HCT116 (cell line): ENCODE measurements at regions not wholly inside any gene's neighbourhood (a gene's known extent, or its start where the extent isn't known, plus 50 kb on each side); places are given as distances from the start of the nearest gene placed in this dataset.

Experiments
- ATAC-seq: fragments of 200-7000 bp; cut with Tn5 transposase; 2 replicates; pipeline ENCODE4 v1.9.1; 2020; ENCODE audit warnings: mild to moderate bottlenecking, moderate library complexity
- BruUV-seq: library from RNA; stranded (reverse); fragments of 400-500 nt; replicated peaks from 2 replicates; lab custom pipeline; 2021; lab: Mats Ljungman, UMichigan
- CTCF ChIA-PET: fragments of 300-600 bp; sonication (Branson Sonifier 250); formaldehyde crosslinking; loops from one replicate; lab custom pipeline; 2021; ENCODE audit warnings: antibody characterized with exemption; lab: Charles Lee
- POLR2A ChIA-PET: fragments of 300-600, 350-600 bp; sonication (Branson Sonifier 250); formaldehyde crosslinking; loops from one replicate; lab custom pipeline; 2021; ENCODE audit warnings: antibody characterized with exemption; lab: Charles Lee
- RAD21 ChIA-PET, 2 experiments: fragments of 300-600 bp; sonication (Branson Sonifier 250); formaldehyde crosslinking; loops; one replicate each; lab custom pipeline; 2023; ENCODE audit warnings: low total read pairs in 2 of 2; ENCODE audit not compliant: uncharacterized antibody in 2 of 2, unreplicated experiment in 2 of 2, low non-redundant PET in 1 of 2; lab: Charles Lee
- DNase-seq: peaks from one replicate; pipeline ENCODE4 v3.0.0-alpha.2; 2010; ENCODE audit warnings: low read depth, low spot score
- H2AFZ ChIP-seq: fragments of 200-600 bp; shearing (Covaris generic), sonication (generic); 2 replicates; pipeline ENCODE4 v1.6.1; 2017; ENCODE audit warnings: low read depth, mixed run types, mixed read lengths, antibody characterized with exemption, low read length; ENCODE audit not compliant: poor library complexity, severe bottlenecking
- H3K27ac ChIP-seq: 2 replicates; pipeline ENCODE4 v1.5.1; 2012; ENCODE audit warnings: low read depth, low read length
- H3K27me3 ChIP-seq: fragments of 200-600 bp; sonication (generic); 2 replicates; pipeline ENCODE4 v1.6.1; 2016; ENCODE audit warnings: mixed run types, low read length, mixed read lengths; ENCODE audit not compliant: insufficient read depth
- H3K36me3 ChIP-seq, 2 experiments: fragments of 200-500 bp in 1 of 2; fragments of 200-600 bp in 1 of 2; sonication (Bioruptor generic) in 1 of 2; sonication (generic) in 1 of 2; 2 replicates each; pipeline versions ENCODE4 v1.5.1 to v1.6.1; 2014 to 2016; ENCODE audit warnings: low read length in 2 of 2, inconsistent platforms in 1 of 2, mixed read lengths in 1 of 2, mixed run types in 1 of 2; ENCODE audit not compliant: insufficient read depth in 2 of 2, control insufficient read depth in 1 of 2
- H3K4me1 ChIP-seq, 2 experiments: fragments of 200-600 bp in 1 of 2; sonication (generic) in 1 of 2; 2 replicates each; pipeline versions ENCODE4 v1.5.1 to v1.6.1; 2012 to 2017; ENCODE audit warnings: low read length in 2 of 2, inconsistent platforms in 1 of 2, mild to moderate bottlenecking in 1 of 2, mixed read lengths in 1 of 2, mixed run types in 1 of 2, moderate library complexity in 1 of 2; ENCODE audit not compliant: insufficient read depth in 2 of 2, control insufficient read depth in 1 of 2
- H3K4me2 ChIP-seq: fragments of 200-600 bp; sonication (generic); 2 replicates; pipeline ENCODE4 v1.6.1; 2017; ENCODE audit warnings: mixed run types, low read length, mixed read lengths
- H3K4me3 ChIP-seq, 2 experiments: fragments of 200-600 bp in 1 of 2; sonication (generic) in 1 of 2; replicated peaks in 1 of 2; 2 replicates each; pipeline ENCODE4 v1.5.1; 2011 to 2016; ENCODE audit warnings: low read length in 2 of 2, control low read depth in 1 of 2, low read depth in 1 of 2, mild to moderate bottlenecking in 1 of 2, mixed read lengths in 1 of 2, mixed run types in 1 of 2
- H3K79me2 ChIP-seq: fragments of 200-600 bp; sonication (generic); 2 replicates; pipeline ENCODE4 v1.6.1; 2017; ENCODE audit warnings: mild to moderate bottlenecking, mixed run types, low read length, moderate library complexity, mixed read lengths; ENCODE audit not compliant: insufficient read depth
- H3K9ac ChIP-seq: fragments of 200-600 bp; sonication (generic); 2 replicates; pipeline ENCODE4 v1.6.1; 2016; ENCODE audit warnings: low read length, mixed read lengths
- H3K9me2 ChIP-seq: fragments of 200-600 bp; sonication (generic), shearing (Covaris generic); 2 replicates; pipeline ENCODE4 v1.6.1; 2017; ENCODE audit warnings: mixed run types, mild to moderate bottlenecking, moderate library complexity; ENCODE audit not compliant: insufficient read depth
- H3K9me3 ChIP-seq, 2 experiments: fragments of 200-500 bp in 1 of 2; fragments of 200-600 bp in 1 of 2; sonication (Bioruptor generic) in 1 of 2; sonication (generic) in 1 of 2; 2 replicates each; pipeline ENCODE4 v1.6.1; 2014 to 2017; ENCODE audit warnings: low read length in 2 of 2, mixed read lengths in 2 of 2, inconsistent platforms in 1 of 2, low read depth in 1 of 2, mild to moderate bottlenecking in 1 of 2, mixed run types in 1 of 2, moderate library complexity in 1 of 2; ENCODE audit not compliant: control insufficient read depth in 1 of 2, insufficient read depth in 1 of 2
- H4K20me1 ChIP-seq: fragments of 200-600 bp; sonication (generic), shearing (Covaris generic); 2 replicates; pipeline ENCODE4 v1.6.1; 2017; ENCODE audit warnings: mixed run types, mild to moderate bottlenecking, moderate library complexity; ENCODE audit not compliant: insufficient read depth
- CEBPB ChIP-seq: IDR thresholded peaks from 2 replicates; pipeline ENCODE4 v1.6.1; 2012; ENCODE audit warnings: low read depth
- EGR1 ChIP-seq: IDR thresholded peaks from 2 replicates; pipeline ENCODE4 v1.6.1; 2012; ENCODE audit warnings: low read depth
- ELF1 ChIP-seq: IDR thresholded peaks from 2 replicates; pipeline ENCODE4 v1.6.1; 2012; ENCODE audit warnings: low read depth, borderline replicate concordance
- EZH2 ChIP-seq: fragments of 200-600 bp; sonication (generic); IDR thresholded peaks from 2 replicates; pipeline ENCODE4 v1.6.1; 2017; ENCODE audit warnings: antibody characterized with exemption, mixed run types
- EZH2phosphoT487 ChIP-seq: fragments of 200-600 bp; IDR thresholded peaks from 2 replicates; pipeline ENCODE4 v1.6.1; 2018; ENCODE audit warnings: antibody characterized with exemption, borderline replicate concordance
- FOSL1 ChIP-seq: IDR thresholded peaks from 2 replicates; pipeline ENCODE4 v1.6.1; 2012; ENCODE audit warnings: low read depth
- JUND ChIP-seq: IDR thresholded peaks from 2 replicates; pipeline ENCODE4 v1.6.1; 2012
- POLR2AphosphoS5 ChIP-seq: IDR thresholded peaks from 2 replicates; pipeline ENCODE4 v1.6.1; 2011; ENCODE audit warnings: mild to moderate bottlenecking, low read depth, low read length, moderate library complexity
- SP1 ChIP-seq: IDR thresholded peaks from 2 replicates; pipeline ENCODE4 v1.6.1; 2012; ENCODE audit warnings: low read depth
- SRF ChIP-seq: IDR thresholded peaks from 2 replicates; pipeline ENCODE4 v1.6.1; 2012; ENCODE audit warnings: low read depth
- TCF7L2 ChIP-seq: IDR thresholded peaks from 2 replicates; pipeline ENCODE4 v1.7.0; 2011; ENCODE audit warnings: borderline replicate concordance, inconsistent platforms; ENCODE audit not compliant: insufficient read depth, insufficient read length; ENCODE audit errors: extremely low read depth
- YY1 ChIP-seq: IDR thresholded peaks from 2 replicates; pipeline ENCODE4 v1.6.1; 2011; ENCODE audit warnings: low read length, low read depth, moderate library complexity, mild to moderate bottlenecking; ENCODE audit not compliant: insufficient replicate concordance; ENCODE audit errors: extremely low read depth
- ZFX ChIP-seq: fragments of 450-650 bp; IDR thresholded peaks from 2 replicates; pipeline ENCODE4 v1.6.1; 2017
- ZNF274 ChIP-seq: fragments of 200-500 bp; sonication (Bioruptor generic); IDR thresholded peaks from 2 replicates; pipeline ENCODE4 v1.6.1; 2014; ENCODE audit warnings: mild to moderate bottlenecking, low read depth, low read length, inconsistent platforms
- intact Hi-C: fragments of 100-400 bp; cut with micrococcal nuclease; formaldehyde crosslinking; loops from 2 replicates; pipeline ENCODE4 v1.10.0; 2022
- TF ChIP-seq, protein P1 (sequence below): IDR thresholded peaks from 2 replicates; pipeline ENCODE4 v1.6.1; 2011; ENCODE audit warnings: mild to moderate bottlenecking, low read length, moderate library complexity; ENCODE audit not compliant: insufficient replicate concordance; ENCODE audit errors: extremely low read depth
- TF ChIP-seq, protein P2 (sequence below): IDR thresholded peaks from 2 replicates; pipeline ENCODE4 v1.6.1; 2012

DNA sequence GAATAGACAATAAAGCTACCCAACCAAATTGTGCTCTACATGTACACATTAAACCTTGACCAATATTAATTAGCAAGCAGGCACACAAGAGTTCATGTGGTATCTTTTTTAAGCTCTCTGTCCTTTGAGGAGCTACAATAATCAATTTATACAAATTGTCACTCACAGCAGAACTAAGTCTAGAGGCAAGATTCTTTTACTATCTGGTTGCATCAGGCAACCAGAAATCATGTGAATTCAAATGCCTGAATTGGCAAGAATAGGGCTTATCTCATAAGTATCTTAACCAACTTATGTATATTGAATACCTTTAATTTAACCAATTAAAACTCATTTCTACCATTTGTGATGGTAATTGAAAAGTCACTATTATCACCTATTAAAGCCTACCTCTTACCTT, 145.5 kb upstream of the HAPLN1 start (continued):
- TF ChIP-seq TCF7L2 (no peak), JUND (no peak), SRF (no peak), POLR2AphosphoS5 (no peak), FOSL1 (no peak), EZH2phosphoT487 (no peak), YY1 (no peak)

DNA sequence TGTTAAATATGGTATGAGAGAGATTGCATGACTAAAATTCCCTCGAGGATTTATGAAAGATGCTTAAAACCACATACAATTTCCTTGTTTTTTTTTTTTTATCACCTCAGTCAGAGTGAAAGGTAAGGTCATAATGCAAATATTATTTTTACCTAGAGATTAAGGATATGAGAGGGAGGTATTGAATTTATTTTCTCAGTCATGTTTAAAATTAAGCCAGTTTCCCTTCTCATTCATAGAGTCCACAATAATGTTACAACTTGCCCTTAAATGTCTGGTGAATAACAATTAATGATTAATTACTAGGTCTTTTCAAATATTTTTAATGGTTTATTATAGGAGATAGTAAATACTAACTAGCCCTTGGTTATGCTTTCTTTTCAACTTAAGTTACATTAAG, 144.9 kb upstream of the HAPLN1 start:
- no TSS peak for BruUV-seq
- Histone ChIP-seq H3K36me3 (no peaks in the 10 kb centered on the region), H3K4me2 (no peak overlapping the region), H3K4me3 (no peak overlapping the region), H3K9me2 (no peaks in the 10 kb centered on the region)
- ChIA-PET POLR2A (no interaction called here), RAD21 (no interaction called here)
- TF ChIP-seq TCF7L2 (no peak), ELF1 (no peak), EZH2 (no peak), ZNF274 (no peak), YY1 (no peak), EZH2phosphoT487 (no peak), POLR2AphosphoS5 (no peak), CEBPB (no peak), SRF (no peak), EGR1 (no peak), SP1 (no peak), ZFX (no peak)
- TF ChIP-seq, protein P1, sequence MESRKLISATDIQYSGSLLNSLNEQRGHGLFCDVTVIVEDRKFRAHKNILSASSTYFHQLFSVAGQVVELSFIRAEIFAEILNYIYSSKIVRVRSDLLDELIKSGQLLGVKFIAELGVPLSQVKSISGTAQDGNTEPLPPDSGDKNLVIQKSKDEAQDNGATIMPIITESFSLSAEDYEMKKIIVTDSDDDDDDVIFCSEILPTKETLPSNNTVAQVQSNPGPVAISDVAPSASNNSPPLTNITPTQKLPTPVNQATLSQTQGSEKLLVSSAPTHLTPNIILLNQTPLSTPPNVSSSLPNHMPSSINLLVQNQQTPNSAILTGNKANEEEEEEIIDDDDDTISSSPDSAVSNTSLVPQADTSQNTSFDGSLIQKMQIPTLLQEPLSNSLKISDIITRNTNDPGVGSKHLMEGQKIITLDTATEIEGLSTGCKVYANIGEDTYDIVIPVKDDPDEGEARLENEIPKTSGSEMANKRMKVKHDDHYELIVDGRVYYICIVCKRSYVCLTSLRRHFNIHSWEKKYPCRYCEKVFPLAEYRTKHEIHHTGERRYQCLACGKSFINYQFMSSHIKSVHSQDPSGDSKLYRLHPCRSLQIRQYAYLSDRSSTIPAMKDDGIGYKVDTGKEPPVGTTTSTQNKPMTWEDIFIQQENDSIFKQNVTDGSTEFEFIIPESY = no peak
- TF ChIP-seq, protein P2, sequence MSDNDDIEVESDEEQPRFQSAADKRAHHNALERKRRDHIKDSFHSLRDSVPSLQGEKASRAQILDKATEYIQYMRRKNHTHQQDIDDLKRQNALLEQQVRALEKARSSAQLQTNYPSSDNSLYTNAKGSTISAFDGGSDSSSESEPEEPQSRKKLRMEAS = no peak
- TF ChIP-seq, all 23 proteins: peak for 0
- Histone ChIP-seq H3K9ac (no peak overlapping the region), H2AFZ (no peak overlapping the region), H3K4me1 (no peaks in the 10 kb centered on the region), H4K20me1 (no peaks in the 10 kb centered on the region), H3K27me3 (no peaks in the 10 kb centered on the region), H3K27ac (no peak overlapping the region), H3K9me3 (no peaks in the 10 kb centered on the region), H3K79me2 (no peaks in the 10 kb centered on the region)
- ATAC-seq (no peak), DNase-seq (no peak)
- intact Hi-C loops = no loop called here
- CTCF ChIA-PET = no interaction called here
